Gastroesophageal sphincter (tissue), 4 donors: ENCODE measurements at regions not wholly inside any gene's neighbourhood (a gene's known extent, or its start where the extent isn't known, plus 50 kb on each side); places are given as distances from the start of the nearest gene placed in this dataset.

Experiments used
- ATAC-seq: fragments of 150-250 bp; one replicate; pipeline ENCODE4 v1.9.1; 2016; ENCODE audit warnings: mild to moderate bottlenecking, moderate library complexity
- H3K27ac ChIP-seq, 4 donors: fragments of 200-600 bp; sonication (generic) in 3 of 4; 1 replicate in 3 of 4; 2 replicates in 1 of 4; pipeline ENCODE4 v1.5.1; 2016 to 2019
- H3K27me3 ChIP-seq: fragments of 200-600 bp; sonication (generic); one replicate; pipeline ENCODE4 v1.5.1; 2019
- H3K36me3 ChIP-seq, 2 donors: fragments of 200-600 bp; sonication (generic); one replicate each; pipeline ENCODE4 v1.5.1; 2019; ENCODE audit warnings: control low read depth in 1 of 2
- H3K4me1 ChIP-seq, 3 donors: fragments of 200-600 bp; sonication (generic); 1 replicate in 2 of 3; 2 replicates in 1 of 3; pipeline ENCODE4 v1.5.1; 2016 to 2019; ENCODE audit warnings: control low read depth in 2 of 3
- H3K4me3 ChIP-seq, 2 donors: fragments of 200-600 bp; sonication (generic); one replicate each; pipeline ENCODE4 v1.5.1; 2019; ENCODE audit warnings: mild to moderate bottlenecking in 1 of 2, moderate library complexity in 1 of 2
- H3K9me3 ChIP-seq, 3 donors: fragments of 200-600 bp; sonication (generic); one replicate each; pipeline ENCODE4 v1.5.1; 2017 to 2019; ENCODE audit warnings: control low read depth in 2 of 3
- CTCF ChIP-seq, 4 experiments: fragments of 200-600 bp in 2 of 4; fragments of 450-650 bp in 2 of 4; sonication (generic) in 1 of 4; IDR thresholded peaks; one replicate each; pipeline ENCODE4 v1.5.1; 2017 to 2019; ENCODE audit warnings: antibody characterized with exemption in 4 of 4, mild to moderate bottlenecking in 2 of 4, moderate library complexity in 2 of 4
- EP300 ChIP-seq: sonication (generic); formaldehyde crosslinking; IDR thresholded peaks from one replicate; pipeline ENCODE4 v1.6.1; 2017; ENCODE audit warnings: antibody characterized with exemption, mild to moderate bottlenecking
- POLR2A ChIP-seq, 2 donors: fragments of 450-650 bp; IDR thresholded peaks; one replicate each; pipeline ENCODE4 v1.6.1; 2017; ENCODE audit warnings: antibody characterized with exemption in 2 of 2, mild to moderate bottlenecking in 2 of 2, moderate library complexity in 1 of 2
- POLR2AphosphoS5 ChIP-seq: sonication (generic); formaldehyde crosslinking; IDR thresholded peaks from one replicate; pipeline ENCODE4 v1.6.1; 2017; ENCODE audit warnings: antibody characterized with exemption
- WGBS, 2 donors: methylation state at CpG; one replicate each; pipeline ENCODE4 v1.1.5; 2018; ENCODE audit warnings: low coverage in 1 of 2; 5-methylcytosine and 5-hydroxymethylcytosine counted together

- no peak for ATAC-seq
- H3K36me3 ChIP-seq, result no peaks in the 10 kb centered on the region
- H3K4me1 ChIP-seq, result peaks cover 0 to 14% (median 6%) of the 10 kb centered on the region in 3 donors
- no peak overlapping the region for H3K4me3 ChIP-seq
- TF ChIP-seq POLR2A (IDR thresholded peaks at IDR 0.05) (no peak), CTCF (IDR thresholded peaks at IDR 0.05) (no peak), EP300 (no peak), POLR2AphosphoS5 (no peak)
- H3K27me3 ChIP-seq, result no peaks in the 10 kb centered on the region
- no peaks in the 10 kb centered on the region for H3K9me3 ChIP-seq
- H3K27ac ChIP-seq, result no peak overlapping the region
These were observed 217.9 kb upstream of the EEA1 start for GRCh38 chr12:93146970-93147369.

- TF ChIP-seq EP300 (no peak), CTCF (IDR thresholded peaks at IDR 0.05) (no peak), POLR2A (IDR thresholded peaks at IDR 0.05) (no peak), POLR2AphosphoS5 (no peak)
- no peak for ATAC-seq
- WGBS, 2 donors, result 46 to 80% methylated on average over 2 to 3 of the region's 3 CpGs
- no peak overlapping the region for H3K4me3 ChIP-seq
- H3K9me3 ChIP-seq, result no peaks in the 10 kb centered on the region
- peaks cover 0 to 14% (median 6%) of the 10 kb centered on the region in 3 donors for H3K4me1 ChIP-seq
- H3K27ac ChIP-seq, result no peak overlapping the region
- H3K36me3 ChIP-seq, result no peaks in the 10 kb centered on the region
- no peaks in the 10 kb centered on the region for H3K27me3 ChIP-seq
These were observed 219.3 kb upstream of the EEA1 start for GRCh38 chr12:93148412-93148811.

- H3K36me3 ChIP-seq, result no peaks in the 10 kb centered on the region
- no peaks in the 10 kb centered on the region for H3K27me3 ChIP-seq
- 100% methylated on average over 2 of the region's 2 CpGs for WGBS, 2 donors
- no peaks in the 10 kb centered on the region for H3K9me3 ChIP-seq
- H3K4me1 ChIP-seq, result peaks cover 0 to 11% (median 6%) of the 10 kb centered on the region in 3 donors
- no peak for ATAC-seq
- no peak overlapping the region for H3K27ac ChIP-seq
- TF ChIP-seq POLR2A (IDR thresholded peaks at IDR 0.05), result no peak
- no peak for TF ChIP-seq EP300
- no peak for TF ChIP-seq POLR2AphosphoS5
- TF ChIP-seq CTCF (IDR thresholded peaks at IDR 0.05), result no peak
- no peak overlapping the region for H3K4me3 ChIP-seq
These were observed 220.1 kb upstream of the EEA1 start for GRCh38 chr12:93149229-93149628.

- no peak overlapping the region for H3K27ac ChIP-seq
- no peak for ATAC-seq
- no peak for TF ChIP-seq POLR2AphosphoS5
- TF ChIP-seq POLR2A (IDR thresholded peaks at IDR 0.05), result no peak
- TF ChIP-seq EP300, result no peak
- no peak for TF ChIP-seq CTCF (IDR thresholded peaks at IDR 0.05)
- no peak overlapping the region for H3K4me3 ChIP-seq
- H3K27me3 ChIP-seq, result no peaks in the 10 kb centered on the region
- H3K4me1 ChIP-seq, result peaks cover 0 to 18% (median 14%) of the 10 kb centered on the region in 3 donors
- no peaks in the 10 kb centered on the region for H3K9me3 ChIP-seq
- H3K36me3 ChIP-seq, result no peaks in the 10 kb centered on the region
- 74 to 91% methylated on average over 2 to 5 of the region's 5 CpGs for WGBS, 2 donors
These were observed 222.1 kb upstream of the EEA1 start for GRCh38 chr12:93151079-93151762.

GRCh38 chr12:93152617-93153016 lies 223.5 kb upstream of the EEA1 start:
- H3K27me3 ChIP-seq, result no peaks in the 10 kb centered on the region
- ATAC-seq, result no peak
- peaks cover 0 to 27% (median 16%) of the 10 kb centered on the region in 3 donors for H3K4me1 ChIP-seq
- no peaks in the 10 kb centered on the region for H3K9me3 ChIP-seq
- H3K4me3 ChIP-seq, result no peak overlapping the region
- no peak for TF ChIP-seq EP300
- no peak for TF ChIP-seq POLR2AphosphoS5
- no peak for TF ChIP-seq POLR2A (IDR thresholded peaks at IDR 0.05)
- no peak for TF ChIP-seq CTCF (IDR thresholded peaks at IDR 0.05)
- 97 to 100% methylated on average over 2 of the region's 2 CpGs for WGBS, 2 donors
- no peaks in the 10 kb centered on the region for H3K36me3 ChIP-seq
- H3K27ac ChIP-seq, result no peak overlapping the region
